H1 (cell line): ENCODE measurements at regions not wholly inside any gene's neighbourhood (a gene's known extent, or its start where the extent isn't known, plus 50 kb on each side); places are given as distances from the start of the nearest gene placed in this dataset.

Experiments used
- BACH1 ChIP-seq: IDR thresholded peaks from 2 replicates; pipeline ENCODE4 v1.6.1; 2012; ENCODE audit warnings: low read length, improper control_type of control experiment
- CHD7 ChIP-seq: fragments of 300-600 bp; sonication (generic); IDR thresholded peaks from 2 replicates; pipeline ENCODE4 v1.7.1; 2012; ENCODE audit warnings: low read length, moderate library complexity, mild to moderate bottlenecking, inconsistent platforms; ENCODE audit not compliant: insufficient replicate concordance
- MAFK ChIP-seq: IDR thresholded peaks from 2 replicates; pipeline ENCODE4 v1.6.1; 2012; ENCODE audit warnings: low read depth, mild to moderate bottlenecking, improper control_type of control experiment, low read length

- no peak for TF ChIP-seq CHD7
- no peak for TF ChIP-seq BACH1
- no peak for TF ChIP-seq MAFK
These were observed 748.4 kb upstream of the GRM7 start (continued) for GRCh38 chr3:6112546-6112945.
